PC-3 (cell line): ENCODE measurements at regions not wholly inside any gene's neighbourhood (a gene's known extent, or its start where the extent isn't known, plus 50 kb on each side); places are given as distances from the start of the nearest gene placed in this dataset.

Experiments used
- ATAC-seq: fragments of 200-7000 bp; cut with Tn5 transposase; 2 replicates; pipeline ENCODE4 v1.9.1; 2020; ENCODE audit warnings: mild to moderate bottlenecking, moderate library complexity
- BruUV-seq: library from RNA; stranded (reverse); fragments of 400-500 nt; replicated peaks from 2 replicates; lab custom pipeline; 2021; lab: Mats Ljungman, UMichigan
- CTCF ChIA-PET: fragments of 300-600 bp; sonication (Branson Sonifier 250); formaldehyde crosslinking; loops from one replicate; lab custom pipeline; 2022; ENCODE audit warnings: antibody characterized with exemption; lab: Charles Lee
- POLR2A ChIA-PET: fragments of 300-600 bp; sonication (Branson Sonifier 250); formaldehyde crosslinking; loops from one replicate; lab custom pipeline; 2022; ENCODE audit warnings: antibody characterized with exemption; ENCODE audit not compliant: unreplicated experiment; lab: Charles Lee
- DNase-seq: peaks from one replicate; pipeline ENCODE4 v3.0.0-alpha.2; 2015
- H2AFZ ChIP-seq: fragments of 300-600 bp; sonication (generic); 2 replicates; pipeline ENCODE4 v1.6.0; 2016; ENCODE audit warnings: antibody characterized with exemption, low read length
- H3F3A ChIP-seq: fragments of 300-600 bp; sonication (generic); one replicate; pipeline ENCODE4 v1.6.0; 2017; ENCODE audit warnings: antibody characterized with exemption, low read length, control low read depth, mild to moderate bottlenecking; ENCODE audit not compliant: unreplicated experiment
- H3K27ac ChIP-seq: fragments of 300-600 bp; sonication (generic); 2 replicates; pipeline ENCODE4 v1.5.1; 2016; ENCODE audit warnings: mild to moderate bottlenecking, low read length
- H3K27me3 ChIP-seq: fragments of 300-600 bp; sonication (generic); 2 replicates; pipeline ENCODE4 v1.6.1; 2016; ENCODE audit warnings: low read length, mixed read lengths
- H3K36me3 ChIP-seq: fragments of 300-600 bp; sonication (generic); 2 replicates; pipeline ENCODE4 v1.6.1; 2016; ENCODE audit warnings: low read depth, mixed run types, low read length, mixed read lengths
- H3K4me1 ChIP-seq: fragments of 300-600 bp; sonication (generic); 2 replicates; pipeline ENCODE4 v1.5.1; 2016; ENCODE audit warnings: low read length; ENCODE audit not compliant: insufficient read depth
- H3K4me2 ChIP-seq: fragments of 300-600 bp; sonication (generic); 2 replicates; pipeline ENCODE4 v1.6.0; 2016; ENCODE audit warnings: low read length
- H3K4me3 ChIP-seq: fragments of 300-600 bp; sonication (generic); 2 replicates; pipeline ENCODE4 v1.5.1; 2016; ENCODE audit warnings: mild to moderate bottlenecking, low read length, mixed read lengths
- H3K79me2 ChIP-seq: fragments of 300-600 bp; sonication (generic); 2 replicates; pipeline ENCODE4 v1.6.1; 2017; ENCODE audit warnings: low read length, mixed read lengths
- H3K9ac ChIP-seq: fragments of 300-600 bp; sonication (generic); 2 replicates; pipeline ENCODE4 v1.6.0; 2016; ENCODE audit warnings: mild to moderate bottlenecking, low read length
- H3K9me2 ChIP-seq: fragments of 300-600 bp; sonication (generic); replicated peaks from 2 replicates; pipeline ENCODE4 v1.6.1; 2016; ENCODE audit warnings: mixed run types, low read length, mixed read lengths
- H3K9me3 ChIP-seq: fragments of 300-600 bp; sonication (generic); 2 replicates; pipeline ENCODE4 v1.6.1; 2016; ENCODE audit warnings: low read length, mixed read lengths
- H4K20me1 ChIP-seq: fragments of 300-600 bp; sonication (generic); 2 replicates; pipeline ENCODE4 v1.6.1; 2016; ENCODE audit warnings: low read length, mixed read lengths
- EZH2 ChIP-seq: fragments of 300-600 bp; sonication (generic); IDR thresholded peaks from one replicate; pipeline ENCODE4 v1.6.1; 2017; ENCODE audit warnings: antibody characterized with exemption, mild to moderate bottlenecking, low read length; ENCODE audit not compliant: unreplicated experiment
- EZH2phosphoT487 ChIP-seq: fragments of 300-600 bp; sonication (generic); IDR thresholded peaks from 2 replicates; pipeline ENCODE4 v1.6.1; 2018; ENCODE audit warnings: mild to moderate bottlenecking, antibody characterized with exemption, low read length, borderline replicate concordance
- intact Hi-C: fragments of 100-400 bp; cut with micrococcal nuclease; formaldehyde crosslinking; loops from 2 replicates; pipeline ENCODE4 v1.9.0; 2023
- TF ChIP-seq, protein P1 (sequence below): fragments of 300-600 bp; sonication (generic); conservative IDR thresholded peaks from 2 replicates; pipeline ENCODE4 v1.5.1; 2017; ENCODE audit warnings: antibody characterized with exemption, low read depth, mild to moderate bottlenecking, low read length

DNA sequence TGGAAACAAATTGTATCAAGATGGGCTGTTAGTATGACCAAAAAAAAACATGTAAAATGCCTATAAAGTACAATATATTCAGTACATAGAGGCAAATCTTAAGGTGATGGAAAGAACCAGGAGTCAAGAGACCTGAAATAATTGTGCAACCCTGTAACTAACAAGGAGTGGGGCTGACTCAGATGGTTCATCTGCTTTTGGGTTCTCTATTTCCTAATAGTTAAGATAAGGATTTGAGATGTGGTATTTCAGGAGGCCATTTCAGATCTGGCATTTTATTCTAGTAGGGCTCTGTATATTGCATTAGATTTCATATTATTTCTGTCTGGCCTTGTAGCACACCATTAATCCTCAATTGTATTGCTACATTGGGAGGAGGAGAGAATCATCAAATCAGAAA, 268.4 kb downstream of the HS3ST1 start:
- CTCF ChIA-PET, result no interaction called here
- no TSS peak for BruUV-seq

DNA sequence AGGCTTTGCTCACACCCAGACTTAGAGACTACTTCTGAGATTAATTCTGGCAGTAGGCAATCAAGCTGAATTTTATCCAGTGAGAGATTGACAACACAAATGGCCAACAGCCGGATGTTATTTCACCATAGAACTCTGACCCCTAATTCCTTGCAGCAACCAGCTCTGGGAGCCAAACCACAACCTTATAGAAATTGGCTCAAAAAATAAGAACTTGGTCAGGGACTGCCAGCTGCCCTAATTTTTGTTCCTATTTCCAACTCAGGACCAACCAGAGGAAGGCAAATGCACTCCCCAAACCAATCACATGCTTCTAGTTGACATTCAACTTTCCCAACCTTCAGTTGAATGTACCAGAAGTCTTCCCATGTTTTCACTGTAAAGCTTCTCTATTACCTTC, 269.7 kb downstream of the HS3ST1 start:
- no peaks in the 10 kb centered on the region for H3K9me3 ChIP-seq
- no peaks in the 10 kb centered on the region for H4K20me1 ChIP-seq
- no peaks in the 10 kb centered on the region for H3K4me1 ChIP-seq
- POLR2A ChIA-PET, result no interaction called here
- no peaks in the 10 kb centered on the region for H3K27me3 ChIP-seq
- no peak overlapping the region for H3K4me3 ChIP-seq
- no peaks in the 10 kb centered on the region for H3K9me2 ChIP-seq
- H3K36me3 ChIP-seq, result no peaks in the 10 kb centered on the region
- H3K4me2 ChIP-seq, result no peak overlapping the region
- no peak overlapping the region for H2AFZ ChIP-seq
- no peak overlapping the region for H3K27ac ChIP-seq
- no peaks in the 10 kb centered on the region for H3K79me2 ChIP-seq
- intact Hi-C loops, result no loop called here
- no peaks in the 10 kb centered on the region for H3F3A ChIP-seq
- TF ChIP-seq EZH2 (no peak), EZH2phosphoT487 (no peak)
- TF ChIP-seq, protein P1, sequence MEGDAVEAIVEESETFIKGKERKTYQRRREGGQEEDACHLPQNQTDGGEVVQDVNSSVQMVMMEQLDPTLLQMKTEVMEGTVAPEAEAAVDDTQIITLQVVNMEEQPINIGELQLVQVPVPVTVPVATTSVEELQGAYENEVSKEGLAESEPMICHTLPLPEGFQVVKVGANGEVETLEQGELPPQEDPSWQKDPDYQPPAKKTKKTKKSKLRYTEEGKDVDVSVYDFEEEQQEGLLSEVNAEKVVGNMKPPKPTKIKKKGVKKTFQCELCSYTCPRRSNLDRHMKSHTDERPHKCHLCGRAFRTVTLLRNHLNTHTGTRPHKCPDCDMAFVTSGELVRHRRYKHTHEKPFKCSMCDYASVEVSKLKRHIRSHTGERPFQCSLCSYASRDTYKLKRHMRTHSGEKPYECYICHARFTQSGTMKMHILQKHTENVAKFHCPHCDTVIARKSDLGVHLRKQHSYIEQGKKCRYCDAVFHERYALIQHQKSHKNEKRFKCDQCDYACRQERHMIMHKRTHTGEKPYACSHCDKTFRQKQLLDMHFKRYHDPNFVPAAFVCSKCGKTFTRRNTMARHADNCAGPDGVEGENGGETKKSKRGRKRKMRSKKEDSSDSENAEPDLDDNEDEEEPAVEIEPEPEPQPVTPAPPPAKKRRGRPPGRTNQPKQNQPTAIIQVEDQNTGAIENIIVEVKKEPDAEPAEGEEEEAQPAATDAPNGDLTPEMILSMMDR, result no peak
- no peak for DNase-seq
- no peak for ATAC-seq
- BruUV-seq, result no TSS peak
- CTCF ChIA-PET, result no interaction called here
- H3K9ac ChIP-seq, result no peak overlapping the region

More for the DNA sequence above, 268.4 kb downstream of the HS3ST1 start:
- POLR2A ChIA-PET, result no interaction called here
- Histone ChIP-seq H3K4me3 (no peak overlapping the region), H3K79me2 (no peaks in the 10 kb centered on the region), H3K4me2 (no peak overlapping the region), H3K9ac (no peak overlapping the region), H3K27me3 (no peaks in the 10 kb centered on the region), H2AFZ (no peak overlapping the region), H3K27ac (no peak overlapping the region), H3K9me3 (no peaks in the 10 kb centered on the region), H3K9me2 (no peaks in the 10 kb centered on the region), H3K36me3 (no peaks in the 10 kb centered on the region), H4K20me1 (no peaks in the 10 kb centered on the region), H3K4me1 (no peaks in the 10 kb centered on the region), H3F3A (no peaks in the 10 kb centered on the region)
- intact Hi-C loops, result no loop called here
- TF ChIP-seq EZH2 (no peak), EZH2phosphoT487 (no peak)
- TF ChIP-seq, protein P1, result no peak
- DNase-seq (no peak), ATAC-seq (no peak)

DNA sequence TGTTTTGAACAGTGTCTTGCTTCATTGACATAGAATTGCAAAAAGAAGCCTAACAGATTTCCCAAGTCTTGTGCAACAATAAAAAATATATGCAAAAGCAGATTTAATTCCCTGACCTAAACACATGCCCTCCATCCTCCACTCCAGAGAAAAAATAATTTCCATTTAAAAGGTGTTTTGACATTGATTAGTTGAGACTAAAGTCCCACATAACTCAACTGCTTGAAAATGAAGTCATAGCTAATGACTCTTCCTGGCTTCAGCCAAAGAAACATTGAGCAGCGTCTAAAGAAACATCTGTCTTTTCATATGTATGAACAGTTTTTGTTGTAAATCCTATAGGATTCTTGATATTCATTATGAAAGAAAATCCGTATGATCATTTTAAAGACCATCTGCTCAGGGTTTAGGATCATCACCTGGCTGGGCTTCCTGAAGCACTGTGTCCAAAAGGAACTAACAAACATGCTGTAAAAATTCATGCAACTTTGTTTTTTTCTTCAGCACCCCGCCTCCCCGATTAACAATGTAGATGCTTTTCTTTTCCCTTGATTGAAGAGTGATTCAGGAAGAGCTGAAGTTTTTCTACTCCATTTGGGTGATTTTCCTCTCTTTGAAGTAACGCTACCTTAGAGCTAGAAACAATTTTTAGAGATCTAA, 273.4 kb downstream of the HS3ST1 start:
- no TSS peak for BruUV-seq
- ChIA-PET POLR2A (no interaction called here), CTCF (no interaction called here)
- H3K27me3 ChIP-seq, result no peaks in the 10 kb centered on the region
- H3K27ac ChIP-seq, result no peak overlapping the region
- no peak for DNase-seq
- no peaks in the 10 kb centered on the region for H3K36me3 ChIP-seq
- H3K4me1 ChIP-seq, result no peaks in the 10 kb centered on the region
- no peak overlapping the region for H3K4me3 ChIP-seq
- H3K4me2 ChIP-seq, result no peak overlapping the region
- intact Hi-C loops, result no loop called here
- ATAC-seq, result no peak
- no peaks in the 10 kb centered on the region for H3K9me2 ChIP-seq
- H4K20me1 ChIP-seq, result no peaks in the 10 kb centered on the region
- H3K9me3 ChIP-seq, result no peaks in the 10 kb centered on the region
- no peak overlapping the region for H3K9ac ChIP-seq
- no peaks in the 10 kb centered on the region for H3F3A ChIP-seq
- no peak overlapping the region for H2AFZ ChIP-seq
- H3K79me2 ChIP-seq, result no peaks in the 10 kb centered on the region
- TF ChIP-seq EZH2phosphoT487 (no peak), EZH2 (no peak)
- TF ChIP-seq, protein P1, result no peak
